ENCODE measurements at regions not wholly inside any gene's neighbourhood (a gene's known extent, or its start where the extent isn't known, plus 50 kb on each side); places are given as distances from the start of the nearest gene placed in this dataset.

DNA sequence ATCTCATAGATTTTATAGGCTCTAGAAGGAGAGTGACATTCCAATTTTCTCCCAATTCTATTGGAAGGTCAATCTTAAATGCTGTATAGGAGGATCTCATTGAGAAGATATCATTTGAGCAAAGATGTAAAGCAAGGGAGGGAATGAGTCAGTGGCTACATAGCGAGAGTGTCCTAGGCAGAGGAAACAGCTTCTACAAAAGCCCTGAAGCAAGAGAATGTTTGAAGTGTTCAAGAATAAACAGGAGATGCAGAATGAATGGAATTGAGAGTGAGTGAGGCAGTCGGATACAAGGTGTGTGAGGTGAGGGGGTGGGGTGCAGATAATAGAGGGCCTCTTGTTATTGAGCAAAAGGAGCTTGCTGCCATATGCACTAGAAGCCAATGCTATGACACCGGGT lies 545.9 kb downstream of the IGSF11 start:
- TF ChIP-seq TAF1 (IDR thresholded peaks at IDR 0.05; ENCODE audit: borderline replicate concordance, insufficient read depth, low read length) (no peak), POLR2AphosphoS5 (IDR thresholded peaks at IDR 0.05; ENCODE audit: low read depth, low read length) (no peak), REST (IDR thresholded peaks at IDR 0.05; ENCODE audit: insufficient read depth in 1 of 2, low read depth in 2 of 2, low read length in 2 of 2) (no peak), SIN3A (IDR thresholded peaks at IDR 0.05; ENCODE audit: borderline replicate concordance, insufficient read depth, low read length) (no peak), FOXP2 (optimal IDR thresholded peaks at IDR 0.05; ENCODE audit: borderline replicate concordance, extremely low read depth, extremely low read length, insufficient read depth) (no peak)

All from PFSK-1 (cell line).